ENCODE measurements at regions not wholly inside any gene's neighbourhood (a gene's known extent, or its start where the extent isn't known, plus 50 kb on each side); places are given as distances from the start of the nearest gene placed in this dataset.

DNA sequence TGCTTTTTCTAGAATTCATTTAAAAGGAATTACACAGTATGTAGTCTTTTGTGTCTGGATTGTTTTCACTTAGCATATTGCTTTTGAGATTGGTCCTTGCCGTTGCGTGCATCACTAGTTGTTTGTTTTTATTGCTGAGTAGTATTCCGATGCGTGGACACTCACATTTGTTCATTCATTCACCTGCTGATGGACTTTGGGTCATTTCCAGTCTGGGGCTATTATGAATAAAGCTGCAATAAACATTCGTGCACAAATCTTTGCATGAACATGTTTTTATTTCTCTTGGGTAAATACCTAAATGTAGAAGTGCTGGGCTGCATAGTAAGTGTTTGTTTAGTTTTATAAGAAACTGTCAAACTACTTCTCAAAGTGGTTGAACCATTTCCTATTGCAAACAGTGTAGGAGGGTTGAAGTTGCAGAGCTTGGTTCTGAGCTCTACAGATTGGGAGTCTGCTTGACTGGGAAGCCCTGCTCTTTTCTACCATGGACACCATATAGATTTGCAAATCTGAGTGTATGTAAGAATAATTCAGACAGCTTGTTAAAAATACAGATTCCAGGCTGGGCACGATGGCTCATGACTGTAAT lies 404.7 kb upstream of the PROX1 start:
- DNase-seq (ENCODE audit: insufficient read length, low spot score, missing footprints): no peak
- no peak overlapping the region for H3K27ac ChIP-seq (ENCODE audit: low read depth, low read length)
- no peaks in the 10 kb centered on the region for H3K4me1 ChIP-seq (ENCODE audit: insufficient read depth, low read length)
- H3K79me2 ChIP-seq (ENCODE audit: insufficient read depth, low read length): no peaks in the 10 kb centered on the region
- no peak for TF ChIP-seq CTCF (IDR thresholded peaks at IDR 0.05; ENCODE audit: extremely low read depth, low read depth, low read length)
- no peaks in the 10 kb centered on the region for H3K9me3 ChIP-seq (ENCODE audit: low read depth, low read length)
- H4K20me1 ChIP-seq (ENCODE audit: insufficient read depth, low read length): no peaks in the 10 kb centered on the region
- no peak overlapping the region for H2AFZ ChIP-seq (ENCODE audit: low read length)
- no peak overlapping the region for H3K4me2 ChIP-seq (ENCODE audit: insufficient read depth, low read length)
- H3K27me3 ChIP-seq (ENCODE audit: insufficient read depth, low read length): no peaks in the 10 kb centered on the region
- H3K36me3 ChIP-seq (ENCODE audit: insufficient read depth, low read length): no peaks in the 10 kb centered on the region
- H3K4me3 ChIP-seq (ENCODE audit: insufficient read depth, low read length): no peak overlapping the region

GRCh38 chr1:213584272-213584671 lies 403.5 kb upstream of the PROX1 start:
- no peak for DNase-seq (ENCODE audit: insufficient read length, low spot score, missing footprints)
- no peak overlapping the region for H3K4me3 ChIP-seq (ENCODE audit: insufficient read depth, low read length)
- no peaks in the 10 kb centered on the region for H3K27me3 ChIP-seq (ENCODE audit: insufficient read depth, low read length)
- H3K79me2 ChIP-seq (ENCODE audit: insufficient read depth, low read length): no peaks in the 10 kb centered on the region
- H4K20me1 ChIP-seq (ENCODE audit: insufficient read depth, low read length): no peaks in the 10 kb centered on the region
- TF ChIP-seq CTCF (IDR thresholded peaks at IDR 0.05; ENCODE audit: extremely low read depth, low read depth, low read length): no peak
- no peaks in the 10 kb centered on the region for H3K9me3 ChIP-seq (ENCODE audit: low read depth, low read length)
- H3K4me1 ChIP-seq (ENCODE audit: insufficient read depth, low read length): no peaks in the 10 kb centered on the region
- no peak overlapping the region for H3K4me2 ChIP-seq (ENCODE audit: insufficient read depth, low read length)
- H3K36me3 ChIP-seq (ENCODE audit: insufficient read depth, low read length): no peaks in the 10 kb centered on the region
- H2AFZ ChIP-seq (ENCODE audit: low read length): no peak overlapping the region
- no peak overlapping the region for H3K27ac ChIP-seq (ENCODE audit: low read depth, low read length)

GRCh38 chr1:213585402-213585801 lies 402.4 kb upstream of the PROX1 start:
- Histone ChIP-seq H3K4me2 (ENCODE audit: insufficient read depth, low read length) (no peak overlapping the region), H3K4me1 (ENCODE audit: insufficient read depth, low read length) (no peaks in the 10 kb centered on the region), H4K20me1 (ENCODE audit: insufficient read depth, low read length) (no peaks in the 10 kb centered on the region), H3K36me3 (ENCODE audit: insufficient read depth, low read length) (no peaks in the 10 kb centered on the region), H3K27ac (ENCODE audit: low read depth, low read length) (no peak overlapping the region), H2AFZ (ENCODE audit: low read length) (no peak overlapping the region), H3K79me2 (ENCODE audit: insufficient read depth, low read length) (no peaks in the 10 kb centered on the region), H3K9me3 (ENCODE audit: low read depth, low read length) (no peaks in the 10 kb centered on the region), H3K4me3 (ENCODE audit: insufficient read depth, low read length) (no peak overlapping the region), H3K27me3 (ENCODE audit: insufficient read depth, low read length) (no peaks in the 10 kb centered on the region)
- no peak for DNase-seq (ENCODE audit: insufficient read length, low spot score, missing footprints)
- TF ChIP-seq CTCF (IDR thresholded peaks at IDR 0.05; ENCODE audit: extremely low read depth, low read depth, low read length): no peak

DNA sequence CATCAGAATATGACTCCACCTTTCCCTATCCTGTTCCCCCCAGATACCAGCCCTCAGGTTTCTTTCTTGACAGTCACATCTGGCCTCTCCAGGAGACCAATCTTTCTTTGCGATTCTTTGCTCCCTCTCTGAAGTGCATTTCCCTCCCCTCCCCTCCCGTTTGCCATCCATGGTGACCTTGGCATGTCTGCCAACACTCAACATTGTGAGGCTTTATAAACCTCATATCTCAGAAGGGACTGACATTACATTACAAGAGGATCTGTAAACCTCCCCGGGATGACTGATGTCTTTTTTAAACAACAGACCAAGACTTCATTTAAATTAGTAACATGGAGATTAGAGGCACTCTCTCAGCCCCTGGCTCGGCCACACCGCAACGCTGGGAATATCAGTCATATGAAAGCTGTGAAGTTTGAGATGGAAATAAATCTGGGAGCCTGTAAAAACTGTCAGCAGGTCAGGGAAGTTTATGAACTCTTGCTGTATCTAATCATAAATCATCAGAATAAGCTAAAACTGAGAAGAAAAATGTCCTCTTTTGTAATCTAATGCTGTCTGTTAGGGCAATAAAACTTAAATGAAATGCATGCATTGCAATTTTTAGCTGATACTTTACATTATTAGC lies 401.7 kb upstream of the PROX1 start:
- Histone ChIP-seq H3K27me3 (ENCODE audit: insufficient read depth, low read length) (no peaks in the 10 kb centered on the region), H3K36me3 (ENCODE audit: insufficient read depth, low read length) (no peaks in the 10 kb centered on the region), H3K4me1 (ENCODE audit: insufficient read depth, low read length) (no peaks in the 10 kb centered on the region), H3K27ac (ENCODE audit: low read depth, low read length) (no peak overlapping the region), H3K79me2 (ENCODE audit: insufficient read depth, low read length) (no peaks in the 10 kb centered on the region), H4K20me1 (ENCODE audit: insufficient read depth, low read length) (no peaks in the 10 kb centered on the region), H2AFZ (ENCODE audit: low read length) (no peak overlapping the region), H3K4me2 (ENCODE audit: insufficient read depth, low read length) (no peak overlapping the region), H3K4me3 (ENCODE audit: insufficient read depth, low read length) (no peak overlapping the region), H3K9me3 (ENCODE audit: low read depth, low read length) (no peaks in the 10 kb centered on the region)
- no peak for DNase-seq (ENCODE audit: insufficient read length, low spot score, missing footprints)
- TF ChIP-seq CTCF (IDR thresholded peaks at IDR 0.05; ENCODE audit: extremely low read depth, low read depth, low read length): no peak
